Kidney (tissue), 13 donors: ENCODE measurements at regions not wholly inside any gene's neighbourhood (a gene's known extent, or its start where the extent isn't known, plus 50 kb on each side); places are given as distances from the start of the nearest gene placed in this dataset.

ENCODE experiments used
- DNase-seq, 5 donors: peaks; one replicate each; pipeline ENCODE4 v3.0.0-alpha.2; 2013 to 2020
- FAIRE-seq: peaks from 2 replicates; lab custom pipeline; 2012; peaks lifted over from hg19 to GRCh38; lab: Jason Lieb, UNC
- H3K27ac ChIP-seq, 2 donors: one replicate each; pipeline ENCODE4 v1.7.0; 2013; ENCODE audit warnings: low read depth in 2 of 2, low read length in 2 of 2, inconsistent platforms in 1 of 2
- H3K27me3 ChIP-seq: one replicate; pipeline ENCODE4 v1.7.1; 2013; ENCODE audit warnings: low read length, inconsistent platforms; ENCODE audit not compliant: control insufficient read depth, insufficient read depth
- H3K36me3 ChIP-seq, 3 donors: one replicate each; pipeline versions ENCODE4 v1.7.0 to v1.7.1; 2013; ENCODE audit warnings: low read length in 3 of 3, control low read depth in 1 of 3, inconsistent platforms in 1 of 3; ENCODE audit not compliant: insufficient read depth in 3 of 3, control insufficient read depth in 2 of 3
- H3K4me1 ChIP-seq, 3 donors: one replicate each; pipeline versions ENCODE4 v1.7.0 to v1.7.1; 2013; ENCODE audit warnings: low read length in 3 of 3, inconsistent platforms in 1 of 3, low read depth in 1 of 3; ENCODE audit not compliant: control insufficient read depth in 2 of 3, insufficient read depth in 2 of 3
- H3K4me3 ChIP-seq, 3 donors: one replicate each; pipeline versions ENCODE4 v1.7.0 to v1.8.1; 2013; ENCODE audit warnings: low read length in 3 of 3, control low read depth in 1 of 3, inconsistent platforms in 1 of 3
- H3K9ac ChIP-seq, 3 donors: one replicate each; pipeline versions ENCODE4 v1.7.0 to v1.7.1; 2013; ENCODE audit warnings: low read length in 3 of 3, control low read depth in 1 of 3, inconsistent platforms in 1 of 3
- H3K9me3 ChIP-seq, 3 donors: one replicate each; pipeline versions ENCODE4 v1.7.0 to v1.7.1; 2013; ENCODE audit warnings: low read length in 3 of 3, control low read depth in 1 of 3, inconsistent platforms in 1 of 3; ENCODE audit not compliant: control insufficient read depth in 2 of 3, insufficient read depth in 1 of 3
- intact Hi-C: fragments of 100-400 bp; cut with DNase I; formaldehyde crosslinking; loops from one replicate; pipeline ENCODE4 v1.11.1; 2022
- TF ChIP-seq, protein P1 (sequence below): IDR thresholded peaks from 3 replicates; pipeline ENCODE4 v1.5.1; 2012; ENCODE audit warnings: mild to moderate bottlenecking, moderate library complexity, borderline replicate concordance; ENCODE audit not compliant: insufficient read depth; ENCODE audit errors: extremely low read depth
- donor health status: control.
- donor health status: control.
- donor health status: control.
- donor health status: control.
- donor health status: control.
- donor health status: DM: yes; HTN: yes; CAD: no.
- donor health status: Normal renal cell carcinoma (clear cell type).

DNA sequence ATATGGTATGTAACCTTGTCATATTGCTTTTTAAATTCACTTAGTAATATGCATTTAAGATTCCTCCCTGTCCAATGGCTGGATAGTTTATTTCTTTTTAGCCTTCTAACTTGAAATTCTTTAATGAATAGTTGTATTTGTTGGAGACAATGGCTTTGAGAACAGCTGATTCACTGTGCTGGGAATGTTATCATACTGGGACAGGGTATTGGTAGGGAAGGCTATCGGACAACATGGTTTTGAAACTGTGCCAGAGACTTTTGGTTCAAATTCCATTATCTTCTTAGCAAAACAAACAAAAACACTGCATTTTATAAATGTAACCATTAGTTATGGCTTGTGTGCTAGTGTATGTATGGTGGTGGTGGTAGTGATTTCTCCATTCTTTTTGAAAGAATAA, 517.1 kb upstream of the ANKRD30A start:
- intact Hi-C loops = no loop called here
- TF ChIP-seq, protein P1, sequence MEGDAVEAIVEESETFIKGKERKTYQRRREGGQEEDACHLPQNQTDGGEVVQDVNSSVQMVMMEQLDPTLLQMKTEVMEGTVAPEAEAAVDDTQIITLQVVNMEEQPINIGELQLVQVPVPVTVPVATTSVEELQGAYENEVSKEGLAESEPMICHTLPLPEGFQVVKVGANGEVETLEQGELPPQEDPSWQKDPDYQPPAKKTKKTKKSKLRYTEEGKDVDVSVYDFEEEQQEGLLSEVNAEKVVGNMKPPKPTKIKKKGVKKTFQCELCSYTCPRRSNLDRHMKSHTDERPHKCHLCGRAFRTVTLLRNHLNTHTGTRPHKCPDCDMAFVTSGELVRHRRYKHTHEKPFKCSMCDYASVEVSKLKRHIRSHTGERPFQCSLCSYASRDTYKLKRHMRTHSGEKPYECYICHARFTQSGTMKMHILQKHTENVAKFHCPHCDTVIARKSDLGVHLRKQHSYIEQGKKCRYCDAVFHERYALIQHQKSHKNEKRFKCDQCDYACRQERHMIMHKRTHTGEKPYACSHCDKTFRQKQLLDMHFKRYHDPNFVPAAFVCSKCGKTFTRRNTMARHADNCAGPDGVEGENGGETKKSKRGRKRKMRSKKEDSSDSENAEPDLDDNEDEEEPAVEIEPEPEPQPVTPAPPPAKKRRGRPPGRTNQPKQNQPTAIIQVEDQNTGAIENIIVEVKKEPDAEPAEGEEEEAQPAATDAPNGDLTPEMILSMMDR = no peak
- no peaks in the 10 kb centered on the region for H3K36me3 ChIP-seq
- no peaks in the 10 kb centered on the region for H3K27me3 ChIP-seq
- H3K27ac ChIP-seq = no peak overlapping the region
- FAIRE-seq (no peak), DNase-seq (no peak)
- no peak overlapping the region for H3K4me3 ChIP-seq
- no peaks in the 10 kb centered on the region for H3K4me1 ChIP-seq
- H3K9ac ChIP-seq = no peak overlapping the region
- no peaks in the 10 kb centered on the region for H3K9me3 ChIP-seq

DNA sequence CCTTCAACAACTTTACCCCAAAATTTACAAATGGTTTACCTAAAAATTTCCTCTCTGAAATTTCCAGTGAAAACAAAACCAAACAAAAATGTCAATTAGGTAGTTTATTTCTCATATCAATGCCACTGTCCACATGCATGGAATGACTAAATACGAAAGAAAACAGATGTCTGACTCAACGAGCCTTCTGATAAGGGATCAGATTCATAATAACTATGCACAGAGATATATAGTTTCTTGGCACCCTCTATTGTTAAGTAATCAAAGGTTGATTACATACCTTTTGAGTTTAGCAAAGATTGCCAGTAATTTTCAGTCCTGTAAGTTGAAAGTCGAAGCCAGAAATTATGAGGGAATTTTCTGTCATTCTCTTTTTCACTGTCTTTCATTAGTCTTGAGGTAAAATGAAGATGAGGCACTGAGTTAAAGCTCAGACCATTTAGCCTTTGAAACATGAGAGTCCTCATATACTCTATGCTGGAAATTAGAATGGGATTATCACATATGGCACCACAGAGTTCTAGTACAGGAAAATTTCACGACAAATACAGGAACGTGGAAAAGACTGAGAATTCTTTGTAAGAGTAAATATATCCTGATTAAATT, 519.1 kb upstream of the ANKRD30A start:
- no peak overlapping the region for H3K4me3 ChIP-seq
- TF ChIP-seq, protein P1 = no peak
- H3K27ac ChIP-seq = no peak overlapping the region
- FAIRE-seq (no peak), DNase-seq (no peak)
- H3K9me3 ChIP-seq = no peaks in the 10 kb centered on the region
- no peak overlapping the region for H3K9ac ChIP-seq
- intact Hi-C loops = no loop called here
- H3K36me3 ChIP-seq = no peaks in the 10 kb centered on the region
- no peaks in the 10 kb centered on the region for H3K27me3 ChIP-seq
- no peaks in the 10 kb centered on the region for H3K4me1 ChIP-seq

DNA sequence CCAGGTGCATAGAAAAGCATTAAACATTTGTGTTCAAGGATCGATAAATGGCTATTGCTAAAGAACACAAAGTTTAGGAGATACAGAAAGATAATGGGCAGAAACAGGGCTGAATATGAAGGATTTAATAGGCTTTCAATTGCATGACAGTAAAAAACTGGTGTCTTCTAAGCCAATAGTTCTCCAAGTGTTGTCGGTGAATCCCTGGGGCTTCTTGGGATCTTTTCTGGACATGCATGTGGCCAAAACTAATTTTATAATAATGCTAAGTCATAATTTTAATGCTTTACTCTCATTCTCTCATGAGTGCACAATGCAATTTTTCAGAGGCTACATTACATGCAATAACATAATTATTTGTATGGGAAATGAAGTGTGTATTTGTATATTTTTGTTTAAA, 521.1 kb upstream of the ANKRD30A start:
- Histone ChIP-seq H3K9me3 (no peaks in the 10 kb centered on the region), H3K4me3 (no peak overlapping the region)
- no peak for FAIRE-seq

More for the DNA sequence above, 521.1 kb upstream of the ANKRD30A start:
- no peak overlapping the region for H3K27ac ChIP-seq
- no peaks in the 10 kb centered on the region for H3K4me1 ChIP-seq
- no peaks in the 10 kb centered on the region for H3K36me3 ChIP-seq
- no peak for DNase-seq
- intact Hi-C loops = no loop called here
- no peaks in the 10 kb centered on the region for H3K27me3 ChIP-seq
- TF ChIP-seq, protein P1 = no peak
- H3K9ac ChIP-seq = no peak overlapping the region
